ENCODE measurements at regions not wholly inside any gene's neighbourhood (a gene's known extent, or its start where the extent isn't known, plus 50 kb on each side); places are given as distances from the start of the nearest gene placed in this dataset.

DNA sequence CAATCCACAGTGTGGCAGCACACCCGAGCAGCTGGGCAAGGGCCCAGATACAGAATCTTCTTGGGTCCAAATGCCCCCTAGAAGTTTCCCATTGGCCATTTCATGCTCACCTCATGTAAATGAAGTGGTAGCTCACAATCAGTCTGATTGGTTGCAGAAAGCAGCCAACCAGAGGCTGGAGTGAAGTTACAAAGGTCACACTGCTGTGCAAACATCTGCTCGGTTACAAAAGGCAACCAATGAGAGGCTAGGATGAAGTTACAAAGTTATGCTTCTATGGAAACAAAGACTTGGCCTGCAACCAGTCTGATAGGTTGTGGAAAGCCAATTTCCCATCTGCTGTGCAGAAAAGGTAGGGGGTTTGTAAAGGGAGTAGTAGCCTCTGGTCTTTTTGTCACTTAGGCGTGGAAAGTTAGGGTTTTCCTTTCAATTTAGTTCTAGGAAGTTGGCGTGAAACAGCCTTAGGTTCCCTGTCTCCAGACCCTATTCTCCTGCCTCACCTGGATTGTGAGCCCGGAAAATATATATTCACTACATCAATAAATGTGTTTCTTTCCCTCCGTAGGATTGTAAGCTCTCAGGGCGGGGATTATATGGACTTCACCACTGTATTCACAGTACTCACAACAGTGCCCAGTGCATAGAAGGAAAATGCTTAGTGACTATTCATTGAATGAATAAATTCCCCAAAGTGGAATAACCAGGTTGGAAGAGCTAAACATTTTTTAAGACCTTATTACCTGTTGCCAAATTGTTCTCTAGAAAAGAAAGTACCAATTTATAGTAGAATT is 91.9 kb downstream of the URB2 start:
- H3K27me3 ChIP-seq = no peaks in the 10 kb centered on the region
- TF ChIP-seq, protein P1, sequence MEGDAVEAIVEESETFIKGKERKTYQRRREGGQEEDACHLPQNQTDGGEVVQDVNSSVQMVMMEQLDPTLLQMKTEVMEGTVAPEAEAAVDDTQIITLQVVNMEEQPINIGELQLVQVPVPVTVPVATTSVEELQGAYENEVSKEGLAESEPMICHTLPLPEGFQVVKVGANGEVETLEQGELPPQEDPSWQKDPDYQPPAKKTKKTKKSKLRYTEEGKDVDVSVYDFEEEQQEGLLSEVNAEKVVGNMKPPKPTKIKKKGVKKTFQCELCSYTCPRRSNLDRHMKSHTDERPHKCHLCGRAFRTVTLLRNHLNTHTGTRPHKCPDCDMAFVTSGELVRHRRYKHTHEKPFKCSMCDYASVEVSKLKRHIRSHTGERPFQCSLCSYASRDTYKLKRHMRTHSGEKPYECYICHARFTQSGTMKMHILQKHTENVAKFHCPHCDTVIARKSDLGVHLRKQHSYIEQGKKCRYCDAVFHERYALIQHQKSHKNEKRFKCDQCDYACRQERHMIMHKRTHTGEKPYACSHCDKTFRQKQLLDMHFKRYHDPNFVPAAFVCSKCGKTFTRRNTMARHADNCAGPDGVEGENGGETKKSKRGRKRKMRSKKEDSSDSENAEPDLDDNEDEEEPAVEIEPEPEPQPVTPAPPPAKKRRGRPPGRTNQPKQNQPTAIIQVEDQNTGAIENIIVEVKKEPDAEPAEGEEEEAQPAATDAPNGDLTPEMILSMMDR (IDR thresholded peaks at IDR 0.05) = no peak
- H3K27ac ChIP-seq = no peak overlapping the region
- H3K4me3 ChIP-seq (ENCODE audit: low read depth in 1 of 2, low read length in 1 of 2) = no peak overlapping the region
- H3K36me3 ChIP-seq = no peaks in the 10 kb centered on the region
- no peaks in the 10 kb centered on the region for H3K9me3 ChIP-seq
- H3K4me1 ChIP-seq (ENCODE audit: control insufficient read depth in 1 of 2, insufficient read depth in 1 of 2, low read depth in 1 of 2, low read length in 1 of 2) = no peaks in the 10 kb centered on the region

DNA sequence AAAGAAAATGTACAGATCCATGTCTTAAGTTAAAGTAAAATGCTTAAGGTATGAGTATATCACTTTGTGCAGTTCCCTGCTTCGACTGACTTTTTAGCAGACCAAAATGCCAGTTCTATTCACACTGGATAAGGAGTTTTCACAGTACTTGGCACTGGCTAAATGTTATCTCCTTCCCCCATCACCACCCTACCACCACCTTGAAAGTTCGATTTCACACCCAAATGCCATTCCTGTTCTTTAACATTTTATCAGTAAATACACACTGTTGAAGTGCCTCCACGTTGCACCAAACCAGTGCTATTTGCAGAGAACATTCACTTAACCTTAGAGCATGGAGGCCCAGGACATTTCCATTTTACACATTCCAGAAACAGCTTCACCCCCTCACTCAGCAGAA is 100.0 kb downstream of the URB2 start:
- Histone ChIP-seq H3K9me3 (no peaks in the 10 kb centered on the region), H3K27me3 (no peaks in the 10 kb centered on the region), H3K36me3 (no peaks in the 10 kb centered on the region)

DNA sequence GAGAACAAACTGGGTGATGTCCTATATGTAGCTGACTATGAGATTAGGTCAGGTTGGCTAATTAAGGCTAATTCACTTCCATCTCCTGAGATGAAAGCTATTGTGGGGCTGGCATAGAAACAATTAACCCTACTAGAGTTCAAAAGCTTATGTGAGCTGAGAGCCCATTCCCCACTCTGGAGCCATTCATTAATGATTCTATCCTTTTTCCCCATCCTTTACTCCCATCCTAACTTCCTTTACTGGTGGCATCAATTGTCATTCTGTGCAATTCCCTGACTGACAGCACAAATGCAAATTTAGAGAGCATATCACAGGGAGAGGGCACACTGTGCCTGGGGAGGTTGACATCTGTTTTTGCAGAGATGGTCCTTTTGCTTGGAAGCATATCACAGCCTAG is 103.9 kb downstream of the URB2 start:
- H3K36me3 ChIP-seq = no peaks in the 10 kb centered on the region
- H3K27me3 ChIP-seq = no peaks in the 10 kb centered on the region
- H3K4me1 ChIP-seq (ENCODE audit: control insufficient read depth in 1 of 2, insufficient read depth in 1 of 2, low read depth in 1 of 2, low read length in 1 of 2) = no peaks in the 10 kb centered on the region
- no peak overlapping the region for H3K27ac ChIP-seq
- H3K4me3 ChIP-seq (ENCODE audit: low read depth in 1 of 2, low read length in 1 of 2) = no peak overlapping the region
- no peaks in the 10 kb centered on the region for H3K9me3 ChIP-seq
- TF ChIP-seq, protein P1 (IDR thresholded peaks at IDR 0.05) = no peak

More for the DNA sequence above, 100.0 kb downstream of the URB2 start:
- Histone ChIP-seq H3K27ac (no peak overlapping the region), H3K4me3 (ENCODE audit: low read depth in 1 of 2, low read length in 1 of 2) (no peak overlapping the region), H3K4me1 (ENCODE audit: control insufficient read depth in 1 of 2, insufficient read depth in 1 of 2, low read depth in 1 of 2, low read length in 1 of 2) (no peaks in the 10 kb centered on the region)
- TF ChIP-seq, protein P1 (IDR thresholded peaks at IDR 0.05) = no peak

DNA sequence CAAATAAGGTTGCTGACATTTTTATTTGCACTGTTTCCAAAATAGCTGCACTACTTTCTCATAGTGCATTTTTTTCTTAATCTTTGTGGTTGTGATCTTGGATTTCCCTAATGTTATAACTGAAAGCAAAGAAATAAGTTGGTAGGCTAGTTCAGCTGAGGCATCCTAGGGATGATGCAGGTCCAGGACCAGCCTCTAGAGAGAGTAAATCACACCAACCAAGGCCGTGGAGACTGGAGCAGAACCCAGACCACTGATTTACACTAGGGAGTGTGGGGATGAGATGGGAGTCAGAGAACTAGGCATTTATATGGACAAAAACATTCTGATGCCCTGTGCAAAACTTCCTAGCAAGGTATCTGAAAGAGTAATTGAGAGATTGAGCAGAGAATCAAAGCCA is 104.5 kb downstream of the URB2 start:
- no peaks in the 10 kb centered on the region for H3K27me3 ChIP-seq
- no peaks in the 10 kb centered on the region for H3K4me1 ChIP-seq (ENCODE audit: control insufficient read depth in 1 of 2, insufficient read depth in 1 of 2, low read depth in 1 of 2, low read length in 1 of 2)
- H3K27ac ChIP-seq = no peak overlapping the region
- TF ChIP-seq, protein P1 (IDR thresholded peaks at IDR 0.05) = no peak
- no peak overlapping the region for H3K4me3 ChIP-seq (ENCODE audit: low read depth in 1 of 2, low read length in 1 of 2)
- H3K9me3 ChIP-seq = no peaks in the 10 kb centered on the region
- no peaks in the 10 kb centered on the region for H3K36me3 ChIP-seq

DNA sequence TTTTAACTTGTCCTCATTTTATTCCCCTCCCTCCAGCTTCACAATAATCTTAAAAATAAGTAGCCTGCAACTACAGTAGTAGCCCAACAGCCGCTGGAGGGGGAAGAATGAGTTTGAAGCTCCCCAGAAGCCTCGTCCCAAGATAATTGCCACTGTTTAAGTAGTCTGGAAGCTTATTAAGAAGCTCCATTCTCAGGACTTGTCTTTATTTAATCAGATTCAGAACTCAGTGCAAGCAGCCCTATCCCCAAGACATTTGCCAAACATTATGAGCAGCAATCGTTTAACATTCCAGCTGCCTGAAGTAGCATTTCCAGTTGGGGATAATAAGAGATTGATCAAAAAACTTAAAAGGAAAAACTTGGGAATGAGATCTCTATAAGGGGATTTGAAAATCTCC is 106.0 kb downstream of the URB2 start:
- TF ChIP-seq, protein P1 (IDR thresholded peaks at IDR 0.05) = no peak
- Histone ChIP-seq H3K27me3 (no peaks in the 10 kb centered on the region), H3K36me3 (no peaks in the 10 kb centered on the region), H3K4me3 (ENCODE audit: low read depth in 1 of 2, low read length in 1 of 2) (no peak overlapping the region), H3K4me1 (ENCODE audit: control insufficient read depth in 1 of 2, insufficient read depth in 1 of 2, low read depth in 1 of 2, low read length in 1 of 2) (no peaks in the 10 kb centered on the region), H3K27ac (no peak overlapping the region), H3K9me3 (peaks cover 4% of the 10 kb centered on the region)
